Natural killer cell (primary cell): ENCODE measurements at regions not wholly inside any gene's neighbourhood (a gene's known extent, or its start where the extent isn't known, plus 50 kb on each side); places are given as distances from the start of the nearest gene placed in this dataset.
"Not testable (repeated sequence)": the region's sequence is repeated elsewhere in the genome, so short reads cannot be mapped to it uniquely, and the experiment has no call there.

Source experiments
- ATAC-seq, 3 donors: fragments of 150-1000 bp in 2 of 3; fragments of 200-7000 bp in 1 of 3; cut with Tn5 transposase; 1 replicate in 1 of 3; 2 replicates in 2 of 3; pipeline ENCODE4 v1.10.0; 2021; ENCODE audit warnings: mild to moderate bottlenecking in 2 of 3, moderate library complexity in 2 of 3
- DNase-seq, 2 donors: peaks; one replicate each; pipeline versions ENCODE4 v3.0.0 to v3.0.0-alpha.2; 2013 to 2021; ENCODE audit warnings: mixed read lengths in 1 of 2
- H3K27ac ChIP-seq: one replicate; pipeline ENCODE4 v1.5.1; 2013; ENCODE audit warnings: mild to moderate bottlenecking, low read length
- H3K27me3 ChIP-seq: one replicate; pipeline ENCODE4 v1.6.1; 2013; ENCODE audit warnings: low read length; ENCODE audit not compliant: control insufficient read depth, insufficient read depth
- H3K36me3 ChIP-seq: one replicate; pipeline ENCODE4 v1.6.1; 2013; ENCODE audit warnings: low read length; ENCODE audit not compliant: control insufficient read depth, insufficient read depth
- H3K4me1 ChIP-seq: one replicate; pipeline ENCODE4 v1.6.1; 2013; ENCODE audit warnings: low read length; ENCODE audit not compliant: control insufficient read depth, insufficient read depth
- H3K4me3 ChIP-seq: one replicate; pipeline ENCODE4 v1.5.1; 2013; ENCODE audit warnings: low read length
- H3K9me3 ChIP-seq: one replicate; pipeline ENCODE4 v1.6.1; 2013; ENCODE audit warnings: low read length; ENCODE audit not compliant: control insufficient read depth, insufficient read depth
- H3K27ac Mint-ChIP-seq, 2 donors: one replicate each; pipeline ENCODE4 v1.8.0; 2022; ENCODE audit warnings: mild to moderate bottlenecking in 2 of 2, mixed read lengths in 2 of 2, moderate library complexity in 1 of 2
- H3K27me3 Mint-ChIP-seq, 2 donors: one replicate each; pipeline ENCODE4 v1.8.0; 2022; ENCODE audit warnings: low read depth in 2 of 2, mixed read lengths in 2 of 2
- H3K36me3 Mint-ChIP-seq: one replicate; pipeline ENCODE4 v1.8.0; 2022; ENCODE audit warnings: mixed read lengths
- H3K4me1 Mint-ChIP-seq, 2 donors: one replicate each; pipeline ENCODE4 v1.8.0; 2022; ENCODE audit warnings: mixed read lengths in 2 of 2
- H3K4me3 Mint-ChIP-seq: one replicate; pipeline ENCODE4 v1.8.0; 2022; ENCODE audit warnings: mild to moderate bottlenecking, moderate library complexity, mixed read lengths
- H3K9me3 Mint-ChIP-seq, 2 donors: one replicate each; pipeline ENCODE4 v1.8.0; 2022; ENCODE audit warnings: mixed read lengths in 2 of 2
- CTCF ChIP-seq: fragments of 200-600 bp; IDR thresholded peaks from one replicate; pipeline ENCODE4 v1.8.0; 2022; ENCODE audit warnings: antibody characterized with exemption
- WGBS: methylation state at CpG from one replicate; pipeline ENCODE4 v1.1.7; 2013; ENCODE audit warnings: missing lambda C conversion rate; ENCODE audit not compliant: insufficient coverage; 5-methylcytosine and 5-hydroxymethylcytosine counted together
- intact Hi-C: fragments of 100-400 bp; cut with micrococcal nuclease; formaldehyde crosslinking; loops from one replicate; pipeline ENCODE4 v1.14.2; 2022

GRCh38 chr11:29161191-29161590, 855.6 kb downstream of the KCNA4 start:
- Mint-ChIP-seq H3K4me3 (no peak overlapping the region), H3K27me3 (no peaks in the 10 kb centered on the region), H3K4me1 (no peaks in the 10 kb centered on the region), H3K27ac (no peak overlapping the region), H3K9me3 (peaks cover 12% of the 10 kb centered on the region in 2 donors), H3K36me3 (no peaks in the 10 kb centered on the region)
- no peaks in the 10 kb centered on the region for H3K9me3 ChIP-seq
- DNase-seq (no peak), ATAC-seq (no peak)
- TF ChIP-seq CTCF: no peak
- no peak overlapping the region for H3K4me3 ChIP-seq
- H3K4me1 ChIP-seq: no peaks in the 10 kb centered on the region
- H3K27me3 ChIP-seq: no peaks in the 10 kb centered on the region
- WGBS: no CpG with 5 or more reads among the region's 1 CpG
- intact Hi-C loops: no loop called here
- no peaks in the 10 kb centered on the region for H3K36me3 ChIP-seq
- H3K27ac ChIP-seq: no peak overlapping the region

- intact Hi-C loops: no loop called here
- no peaks in the 10 kb centered on the region for H3K4me1 ChIP-seq
- Mint-ChIP-seq H3K4me1 (no peaks in the 10 kb centered on the region), H3K27me3 (no peaks in the 10 kb centered on the region), H3K27ac (no peak overlapping the region), H3K36me3 (no peaks in the 10 kb centered on the region), H3K9me3 (peaks cover 10 to 12% of the 10 kb centered on the region in 2 donors), H3K4me3 (no peak overlapping the region)
- WGBS: 28% methylated on average over 4 of the region's 6 CpGs
- no peak for DNase-seq
- H3K4me3 ChIP-seq: no peak overlapping the region
- no peak overlapping the region for H3K27ac ChIP-seq
- no peaks in the 10 kb centered on the region for H3K27me3 ChIP-seq
- no peaks in the 10 kb centered on the region for H3K9me3 ChIP-seq
- no peak for TF ChIP-seq CTCF
- no peaks in the 10 kb centered on the region for H3K36me3 ChIP-seq
- ATAC-seq: no peak
Observed at GRCh38 chr11:29159552-29160465, 857.0 kb downstream of the KCNA4 start.

GRCh38 chr11:29153078-29153477, 863.8 kb downstream of the KCNA4 start:
- no peak overlapping the region for H3K27ac ChIP-seq
- no peak overlapping the region for H3K4me3 ChIP-seq
- peaks cover 2 to 5% of the 10 kb centered on the region in 2 donors for H3K9me3 Mint-ChIP-seq
- H3K4me1 ChIP-seq: no peaks in the 10 kb centered on the region
- no peak for TF ChIP-seq CTCF
- whole genome bisulfite sequencing: 100% methylated on average over 1 of the region's 1 CpG
- H3K27me3 ChIP-seq: no peaks in the 10 kb centered on the region
- H3K27ac Mint-ChIP-seq: no peak overlapping the region
- no peak for DNase-seq
- no peak overlapping the region for H3K4me3 Mint-ChIP-seq
- no peaks in the 10 kb centered on the region for H3K36me3 Mint-ChIP-seq
- H3K4me1 Mint-ChIP-seq: no peaks in the 10 kb centered on the region
- ATAC-seq: no peak
- H3K36me3 ChIP-seq: no peaks in the 10 kb centered on the region
- intact Hi-C loops: no loop called here
- H3K27me3 Mint-ChIP-seq: no peaks in the 10 kb centered on the region
- no peaks in the 10 kb centered on the region for H3K9me3 ChIP-seq

- H3K4me3 ChIP-seq, H3K27me3 Mint-ChIP-seq, DNase-seq, H3K27ac ChIP-seq, H3K36me3 ChIP-seq, H3K9me3 ChIP-seq, H3K4me1 Mint-ChIP-seq, H3K36me3 Mint-ChIP-seq, H3K27me3 ChIP-seq, intact Hi-C loops, H3K27ac Mint-ChIP-seq, ATAC-seq, H3K4me3 Mint-ChIP-seq, H3K4me1 ChIP-seq: not testable (repeated sequence)
- peaks cover 14 to 19% of the 10 kb centered on the region in 2 donors for H3K9me3 Mint-ChIP-seq
- no CpG with 5 or more reads among the region's 1 CpG for WGBS
Observed at GRCh38 chr11:29142573-29142972, 874.3 kb downstream of the KCNA4 start.
